ENCODE measurements at regions not wholly inside any gene's neighbourhood (a gene's known extent, or its start where the extent isn't known, plus 50 kb on each side); places are given as distances from the start of the nearest gene placed in this dataset.

DNA sequence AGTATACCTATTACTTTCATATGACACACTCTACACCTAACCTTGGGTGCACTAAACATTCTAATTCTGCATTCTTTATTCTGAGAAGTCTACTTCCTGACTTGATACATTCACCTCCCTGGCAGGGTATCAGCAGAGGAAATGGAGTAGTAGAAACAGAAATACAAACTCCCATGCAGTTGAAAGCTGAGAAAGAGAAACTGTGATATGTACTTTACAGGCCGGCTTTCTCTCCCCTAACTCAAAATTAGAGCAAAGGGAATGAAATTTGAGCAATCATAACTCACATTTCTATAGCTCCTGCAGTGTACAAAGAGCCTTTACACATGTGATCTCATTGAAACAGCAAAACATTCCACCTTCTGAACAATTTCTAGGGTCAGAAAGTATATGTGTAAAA lies 135.5 kb upstream of the COL8A1 start:
- no peak for DNase-seq (ENCODE audit: extremely low read depth in 1 of 2, low read depth in 1 of 2)

GRCh38 chr3:99500485-99500884 lies 137.9 kb upstream of the COL8A1 start:
- no peak for DNase-seq (ENCODE audit: extremely low read depth in 1 of 2, low read depth in 1 of 2)

GRCh38 chr3:99499235-99500158 lies 138.9 kb upstream of the COL8A1 start:
- no peak for DNase-seq (ENCODE audit: extremely low read depth in 1 of 2, low read depth in 1 of 2)

GRCh38 chr3:99498550-99499234 lies 139.7 kb upstream of the COL8A1 start:
- no peak for DNase-seq (ENCODE audit: extremely low read depth in 1 of 2, low read depth in 1 of 2)

DNA sequence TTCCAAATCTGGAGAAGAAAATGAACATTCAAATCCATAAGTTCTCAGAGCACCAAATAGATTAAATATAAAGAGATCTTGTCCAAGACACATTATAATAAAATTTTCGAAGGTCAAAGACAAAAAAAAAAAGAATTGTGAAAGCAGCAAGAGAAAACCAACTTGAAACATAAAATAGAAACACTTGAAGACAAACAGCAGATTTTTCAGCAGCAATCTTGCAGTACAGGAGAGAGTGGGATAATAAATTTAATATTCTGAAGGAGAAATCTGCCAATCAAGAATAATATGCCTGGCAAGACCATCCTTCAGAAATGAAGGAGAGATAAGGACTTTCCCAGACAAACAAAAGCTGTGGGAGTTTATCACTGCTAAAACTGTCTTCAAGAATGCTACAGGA lies 150.5 kb upstream of the COL8A1 start:
- no peak for DNase-seq (ENCODE audit: extremely low read depth in 1 of 2, low read depth in 1 of 2)

GRCh38 chr3:99485286-99485685 lies 153.1 kb upstream of the COL8A1 start:
- DNase-seq (ENCODE audit: extremely low read depth in 1 of 2, low read depth in 1 of 2), result no peak

GRCh38 chr3:99484871-99485270 lies 153.5 kb upstream of the COL8A1 start:
- DNase-seq (ENCODE audit: extremely low read depth in 1 of 2, low read depth in 1 of 2), result no peak

DNA sequence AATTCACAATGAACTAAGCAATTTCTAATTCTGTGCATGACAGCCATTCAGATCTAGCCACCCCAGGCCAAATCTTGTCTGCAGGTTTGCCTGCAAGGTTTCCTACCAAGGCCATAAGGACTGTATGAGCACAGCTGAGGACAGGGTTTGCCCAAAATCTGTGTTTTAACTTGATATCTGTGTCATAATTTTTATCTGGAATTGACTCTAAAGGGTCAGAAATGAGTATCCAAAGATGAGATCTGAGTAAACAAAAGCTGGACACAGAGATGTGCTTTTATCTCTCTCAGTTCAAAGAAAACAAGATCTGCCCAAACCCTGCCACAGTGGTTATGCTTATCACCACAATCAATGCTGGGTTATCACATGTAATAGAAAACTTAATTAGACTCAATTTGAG lies 154.6 kb upstream of the COL8A1 start:
- no peak for DNase-seq (ENCODE audit: extremely low read depth in 1 of 2, low read depth in 1 of 2)

DNA sequence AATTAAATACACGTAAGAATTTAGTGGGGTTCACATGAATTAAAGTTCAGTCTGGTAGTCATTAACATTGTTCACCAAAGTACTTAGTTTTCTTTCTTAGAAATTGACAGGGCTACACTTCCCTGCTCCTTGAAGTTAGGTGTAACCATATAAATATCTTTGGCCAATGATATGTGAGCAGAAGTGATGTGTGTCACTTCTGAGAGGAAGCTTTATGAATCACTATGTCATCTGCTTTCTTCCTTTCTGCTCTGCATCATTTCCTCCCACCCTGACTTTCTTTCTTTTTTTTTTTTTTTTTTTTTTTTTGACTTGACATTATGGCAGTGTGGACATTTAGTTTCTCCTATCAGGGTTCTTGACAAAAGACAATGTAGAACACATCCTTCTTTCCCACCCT lies 156.2 kb upstream of the COL8A1 start:
- no peak for DNase-seq (ENCODE audit: extremely low read depth in 1 of 2, low read depth in 1 of 2)

DNA sequence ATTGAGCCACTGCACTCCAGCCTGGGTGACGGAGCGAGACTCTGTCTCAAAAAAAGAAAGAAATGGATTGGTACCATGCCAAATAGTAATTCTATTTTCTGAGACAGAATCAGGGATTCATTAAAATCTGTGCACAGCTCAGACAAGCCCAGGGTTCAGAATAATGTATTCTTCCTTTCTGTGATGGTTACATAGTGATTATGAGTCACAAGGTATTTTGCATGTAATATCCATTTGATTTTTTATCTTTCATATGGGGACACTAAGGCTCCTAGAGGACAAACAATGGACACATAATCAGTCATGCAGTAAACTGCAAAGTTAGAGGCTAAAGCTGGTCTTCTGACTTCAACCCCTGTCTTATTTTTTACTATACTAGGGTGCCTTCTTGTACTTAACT lies 156.8 kb upstream of the COL8A1 start:
- no peak for DNase-seq (ENCODE audit: extremely low read depth in 1 of 2, low read depth in 1 of 2)

- no peak for DNase-seq (ENCODE audit: extremely low read depth in 1 of 2, low read depth in 1 of 2)
These were observed 158.6 kb upstream of the COL8A1 start for GRCh38 chr3:99479768-99480167.

GRCh38 chr3:99477650-99478049 lies 160.7 kb upstream of the COL8A1 start:
- no peak for DNase-seq (ENCODE audit: extremely low read depth in 1 of 2, low read depth in 1 of 2)

- DNase-seq (ENCODE audit: extremely low read depth in 1 of 2, low read depth in 1 of 2), result no peak
These were observed 163.2 kb upstream of the COL8A1 start for GRCh38 chr3:99475229-99475628.

GRCh38 chr3:99474776-99475175 lies 163.6 kb upstream of the COL8A1 start:
- no peak for DNase-seq (ENCODE audit: extremely low read depth in 1 of 2, low read depth in 1 of 2)

DNA sequence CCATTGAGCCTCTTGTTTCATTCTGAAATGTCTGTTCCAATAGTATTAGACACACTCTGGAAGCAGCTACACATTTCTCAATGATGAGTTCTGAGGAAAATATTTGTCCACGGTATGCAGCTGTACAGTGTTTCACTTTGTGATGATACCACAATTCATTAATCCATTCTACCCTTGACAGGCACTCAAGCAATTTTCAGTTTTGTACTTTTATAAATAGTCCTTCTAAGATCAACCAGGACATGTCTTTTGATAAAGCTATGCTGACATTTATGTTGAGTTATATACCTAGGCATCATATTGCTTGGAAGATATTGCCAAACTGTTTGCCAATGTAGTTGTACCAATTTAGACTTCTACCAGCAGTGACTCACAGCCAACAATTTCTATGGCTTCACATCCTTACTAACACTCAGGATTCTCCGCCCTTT lies 165.1 kb upstream of the COL8A1 start:
- no peak for DNase-seq (ENCODE audit: extremely low read depth in 1 of 2, low read depth in 1 of 2)

DNA sequence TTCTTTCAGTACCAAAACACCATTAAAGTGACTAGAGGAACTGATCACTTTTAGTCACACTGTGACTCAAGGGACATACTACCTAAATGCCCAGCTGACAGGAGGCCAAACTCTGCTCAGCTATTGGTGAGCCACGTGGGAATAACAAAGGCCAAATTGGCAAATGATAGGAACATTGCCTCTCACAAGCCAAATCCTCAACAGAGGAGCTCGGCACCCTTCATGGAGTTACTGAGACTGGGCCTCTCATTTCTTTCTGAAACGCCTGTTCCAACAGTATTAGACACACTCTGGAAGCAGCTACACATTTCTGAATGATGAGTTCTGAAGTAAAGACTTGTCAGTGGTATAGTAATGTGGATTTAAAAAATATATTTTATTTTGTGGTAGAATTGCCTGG lies 166.0 kb upstream of the COL8A1 start:
- no peak for DNase-seq (ENCODE audit: extremely low read depth in 1 of 2, low read depth in 1 of 2)

GRCh38 chr3:99471353-99472323 lies 166.8 kb upstream of the COL8A1 start:
- no peak for DNase-seq (ENCODE audit: extremely low read depth in 1 of 2, low read depth in 1 of 2)

- no peak for DNase-seq (ENCODE audit: extremely low read depth in 1 of 2, low read depth in 1 of 2)
These were observed 167.6 kb upstream of the COL8A1 start for GRCh38 chr3:99470841-99471240.

GRCh38 chr3:99468918-99469317 lies 169.5 kb upstream of the COL8A1 start:
- DNase-seq (ENCODE audit: extremely low read depth in 1 of 2, low read depth in 1 of 2), result no peak

DNA sequence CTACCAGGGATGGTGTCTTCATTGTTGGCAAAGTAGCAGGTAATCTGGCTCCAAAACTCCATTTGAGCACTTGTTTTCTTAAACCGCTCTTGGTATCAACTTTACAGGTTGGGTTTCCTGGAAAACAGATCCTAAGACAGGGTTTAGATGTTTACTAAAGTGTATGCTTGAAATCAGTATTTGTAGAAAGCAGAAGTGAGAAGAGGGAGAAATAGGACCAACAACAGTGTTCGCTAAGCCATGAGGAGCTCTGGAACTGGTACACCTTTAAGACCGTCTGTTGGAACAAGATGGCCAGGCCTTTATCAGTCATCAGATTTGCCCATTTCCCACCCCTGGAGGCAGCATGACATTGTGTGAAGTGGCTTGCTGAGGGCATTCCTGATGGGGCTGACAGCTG lies 171.0 kb upstream of the COL8A1 start:
- DNase-seq (ENCODE audit: extremely low read depth in 1 of 2, low read depth in 1 of 2), result no peak

DNA sequence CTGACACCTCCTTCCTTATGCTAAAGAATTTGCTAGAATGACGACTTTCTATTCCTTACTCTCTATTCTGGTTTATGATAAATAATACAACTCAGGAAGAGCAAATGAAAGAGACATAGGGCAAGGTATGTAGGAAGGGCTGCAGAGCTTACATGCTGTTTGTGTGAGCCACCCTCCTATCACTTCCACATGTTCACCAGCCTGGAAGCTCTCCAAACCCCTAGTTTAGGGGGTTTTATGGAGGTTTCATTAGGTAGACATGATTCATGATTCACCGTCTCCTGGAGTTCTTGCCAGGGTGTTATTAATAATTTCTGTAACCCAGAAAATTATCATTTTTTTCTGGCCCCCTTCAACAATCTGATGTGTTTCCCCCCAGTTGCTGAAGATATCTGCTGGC lies 172.1 kb upstream of the COL8A1 start:
- DNase-seq (ENCODE audit: extremely low read depth in 1 of 2, low read depth in 1 of 2), result no peak

All from stimulated activated CD8-positive, alpha-beta memory T cell treated with anti-CD3 and anti-CD28 coated beads, Interleukin-7, amount 100 ng/mL, for 48 hours (primary cell).